ENCODE measurements at regions not wholly inside any gene's neighbourhood (a gene's known extent, or its start where the extent isn't known, plus 50 kb on each side); places are given as distances from the start of the nearest gene placed in this dataset.

DNA sequence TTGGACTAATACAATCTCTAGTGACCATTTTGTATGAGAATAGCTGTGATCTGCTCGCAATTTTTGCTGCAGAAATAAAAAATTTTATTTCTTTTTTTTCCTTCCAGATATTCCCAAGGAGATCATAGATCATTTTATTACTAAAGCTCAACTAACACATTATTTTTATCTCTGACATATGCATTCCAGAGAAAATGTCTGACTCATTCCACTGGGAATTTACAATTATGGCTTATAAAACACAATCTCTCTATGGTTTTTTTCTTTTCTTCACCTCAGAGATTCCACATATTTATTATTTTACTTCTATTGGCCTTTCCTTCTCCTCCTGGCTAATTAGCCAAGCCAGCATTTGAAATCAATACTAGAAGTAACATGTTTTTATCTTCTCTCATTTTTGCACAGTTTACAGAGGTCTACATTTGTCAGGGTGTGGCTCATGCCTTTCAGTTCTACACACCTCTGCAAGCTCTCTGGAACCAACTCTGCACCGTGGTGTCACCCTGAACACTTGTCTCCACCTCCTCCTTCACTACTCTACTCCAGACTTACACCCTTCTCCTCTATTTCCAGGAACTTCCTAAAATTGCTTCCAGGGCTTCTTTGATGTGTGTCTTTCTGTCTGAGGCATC lies 59.8 kb upstream of the GPM6A start:
- no peaks in the 10 kb centered on the region for H3K36me3 ChIP-seq
- intact Hi-C loops (cut with DNase I), result no loop called here
- no peak overlapping the region for H3K4me3 ChIP-seq
- H3K27ac ChIP-seq, result no peak overlapping the region
- TF ChIP-seq, protein P1, sequence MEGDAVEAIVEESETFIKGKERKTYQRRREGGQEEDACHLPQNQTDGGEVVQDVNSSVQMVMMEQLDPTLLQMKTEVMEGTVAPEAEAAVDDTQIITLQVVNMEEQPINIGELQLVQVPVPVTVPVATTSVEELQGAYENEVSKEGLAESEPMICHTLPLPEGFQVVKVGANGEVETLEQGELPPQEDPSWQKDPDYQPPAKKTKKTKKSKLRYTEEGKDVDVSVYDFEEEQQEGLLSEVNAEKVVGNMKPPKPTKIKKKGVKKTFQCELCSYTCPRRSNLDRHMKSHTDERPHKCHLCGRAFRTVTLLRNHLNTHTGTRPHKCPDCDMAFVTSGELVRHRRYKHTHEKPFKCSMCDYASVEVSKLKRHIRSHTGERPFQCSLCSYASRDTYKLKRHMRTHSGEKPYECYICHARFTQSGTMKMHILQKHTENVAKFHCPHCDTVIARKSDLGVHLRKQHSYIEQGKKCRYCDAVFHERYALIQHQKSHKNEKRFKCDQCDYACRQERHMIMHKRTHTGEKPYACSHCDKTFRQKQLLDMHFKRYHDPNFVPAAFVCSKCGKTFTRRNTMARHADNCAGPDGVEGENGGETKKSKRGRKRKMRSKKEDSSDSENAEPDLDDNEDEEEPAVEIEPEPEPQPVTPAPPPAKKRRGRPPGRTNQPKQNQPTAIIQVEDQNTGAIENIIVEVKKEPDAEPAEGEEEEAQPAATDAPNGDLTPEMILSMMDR (IDR thresholded peaks at IDR 0.05), result no peak
- DNase-seq (ENCODE audit: low spot score in 2 of 2), result no peak
- H3K27me3 ChIP-seq, result no peaks in the 10 kb centered on the region
- no peaks in the 10 kb centered on the region for H3K9me3 ChIP-seq
- H3K4me1 ChIP-seq, result no peaks in the 10 kb centered on the region

DNA sequence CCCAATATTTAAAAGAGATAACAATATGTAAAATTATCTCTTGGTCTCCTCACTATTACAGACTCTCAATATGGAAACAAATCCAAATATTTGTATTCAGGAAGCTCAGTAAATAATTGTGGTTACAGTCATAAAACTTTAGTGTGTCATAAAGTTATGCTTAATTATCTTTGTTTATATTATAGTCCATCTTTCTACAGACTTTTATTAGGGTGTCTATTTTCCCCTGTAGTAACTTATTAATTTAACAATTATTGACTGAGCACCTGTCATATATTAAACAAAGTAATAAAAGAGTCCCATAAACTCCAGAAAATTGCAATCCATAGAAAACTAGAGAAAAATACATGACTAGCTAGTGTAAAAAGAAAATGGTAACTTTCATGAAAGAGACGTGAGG lies 61.6 kb upstream of the GPM6A start:
- no peak overlapping the region for H3K4me3 ChIP-seq
- H3K4me1 ChIP-seq, result no peaks in the 10 kb centered on the region
- no peaks in the 10 kb centered on the region for H3K9me3 ChIP-seq
- DNase-seq (ENCODE audit: low spot score in 2 of 2), result no peak
- no peaks in the 10 kb centered on the region for H3K27me3 ChIP-seq
- intact Hi-C loops (cut with DNase I), result no loop called here
- TF ChIP-seq, protein P1 (IDR thresholded peaks at IDR 0.05), result no peak
- no peak overlapping the region for H3K27ac ChIP-seq
- H3K36me3 ChIP-seq, result no peaks in the 10 kb centered on the region

DNA sequence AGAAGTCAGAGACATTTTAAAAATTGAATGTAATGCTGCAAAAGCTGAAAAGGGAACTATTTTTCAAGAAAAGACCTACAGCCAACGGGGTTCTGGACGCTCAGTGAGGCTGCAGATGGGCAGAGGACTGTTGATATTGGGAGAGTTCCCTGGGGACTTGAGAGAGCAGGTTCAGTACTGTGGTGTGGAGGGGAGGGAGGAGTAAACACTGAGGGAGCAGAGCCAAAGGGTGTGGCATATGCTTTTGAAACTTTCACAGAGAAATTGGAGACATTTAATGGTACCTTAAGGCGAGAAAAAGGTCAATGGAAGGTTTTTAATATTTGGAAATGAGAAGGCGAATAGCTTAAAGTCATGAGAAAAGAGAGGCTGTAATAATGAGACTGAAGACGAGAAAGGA lies 62.2 kb upstream of the GPM6A start:
- Histone ChIP-seq H3K27me3 (no peaks in the 10 kb centered on the region), H3K36me3 (no peaks in the 10 kb centered on the region), H3K4me3 (no peak overlapping the region), H3K27ac (no peak overlapping the region), H3K4me1 (no peaks in the 10 kb centered on the region), H3K9me3 (no peaks in the 10 kb centered on the region)
- no peak for DNase-seq (ENCODE audit: low spot score in 2 of 2)
- TF ChIP-seq, protein P1 (IDR thresholded peaks at IDR 0.05), result no peak
- intact Hi-C loops (cut with DNase I), result no loop called here

DNA sequence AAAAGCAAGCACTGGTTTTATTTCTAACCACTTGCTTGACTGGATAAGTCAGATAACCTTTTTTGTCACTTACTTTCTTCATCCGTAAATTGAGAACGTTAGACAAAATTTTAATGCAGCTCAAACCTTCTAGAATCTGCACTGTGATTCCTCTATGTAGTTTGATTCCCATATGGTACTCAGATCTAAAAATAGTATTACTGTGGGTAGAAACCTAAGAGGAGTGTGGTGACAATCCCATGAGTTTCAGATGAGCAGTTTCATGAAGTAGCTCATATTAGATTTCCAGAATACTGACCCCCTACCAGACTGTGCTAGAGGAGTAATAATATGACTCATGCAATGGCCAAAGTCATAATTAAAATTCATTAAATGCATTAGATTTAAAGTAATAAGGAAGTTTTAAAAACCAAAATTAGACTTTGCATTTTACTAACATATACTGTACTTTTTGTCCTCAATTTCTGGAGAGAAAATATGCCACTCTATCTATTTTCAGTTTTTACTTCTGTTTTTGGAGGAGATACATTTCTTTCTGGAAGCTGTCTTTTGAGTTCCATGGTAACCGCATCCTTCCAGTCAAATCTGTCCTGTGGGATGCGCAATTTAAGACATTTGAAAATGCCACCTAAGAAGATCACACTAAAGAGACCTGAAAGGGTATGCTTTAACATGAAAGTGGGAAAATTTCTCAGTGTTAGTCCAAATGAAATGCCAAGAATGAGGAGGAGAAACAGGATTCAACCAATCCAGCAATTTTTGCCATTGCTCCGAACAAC lies 64.1 kb upstream of the GPM6A start:
- Histone ChIP-seq H3K36me3 (no peaks in the 10 kb centered on the region), H3K4me1 (no peaks in the 10 kb centered on the region), H3K27ac (no peak overlapping the region), H3K4me3 (no peak overlapping the region), H3K9me3 (no peaks in the 10 kb centered on the region), H3K27me3 (no peaks in the 10 kb centered on the region)
- intact Hi-C loops (cut with DNase I), result no loop called here
- DNase-seq (ENCODE audit: low spot score in 2 of 2), result no peak
- TF ChIP-seq, protein P1 (IDR thresholded peaks at IDR 0.05), result no peak

DNA sequence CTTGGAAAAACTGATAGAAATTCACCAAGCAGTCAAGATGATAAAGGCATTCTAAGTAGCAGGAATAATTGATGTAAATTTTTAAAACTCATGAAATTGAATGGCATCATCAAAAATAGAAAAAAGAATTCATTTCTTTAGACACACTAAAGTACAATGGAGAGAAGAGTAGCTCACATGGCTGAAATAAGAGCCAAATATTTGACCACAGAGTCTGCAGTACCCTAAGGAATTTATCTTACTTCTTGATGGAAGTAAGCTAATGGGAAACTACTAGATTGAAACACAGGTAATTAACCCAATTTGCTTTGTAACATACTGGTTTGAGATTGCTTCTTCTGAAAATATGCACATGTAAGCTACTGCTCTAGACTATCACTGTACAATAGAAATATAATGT lies 70.8 kb upstream of the GPM6A start:
- Histone ChIP-seq H3K27me3 (no peaks in the 10 kb centered on the region), H3K27ac (no peak overlapping the region), H3K4me3 (no peak overlapping the region), H3K4me1 (no peaks in the 10 kb centered on the region), H3K9me3 (no peaks in the 10 kb centered on the region), H3K36me3 (no peaks in the 10 kb centered on the region)
- intact Hi-C loops (cut with DNase I), result no loop called here
- TF ChIP-seq, protein P1 (IDR thresholded peaks at IDR 0.05), result no peak
- no peak for DNase-seq (ENCODE audit: low spot score in 2 of 2)
